Epithelial cell of esophagus (primary cell): ENCODE measurements at regions not wholly inside any gene's neighbourhood (a gene's known extent, or its start where the extent isn't known, plus 50 kb on each side); places are given as distances from the start of the nearest gene placed in this dataset.

Experiments
- DNase-seq: peaks from one replicate; pipeline ENCODE4 v3.0.0; 2010; ENCODE audit warnings: low read depth
- H3K4me3 ChIP-seq: 2 replicates; pipeline ENCODE4 v1.5.1; 2011; ENCODE audit warnings: mild to moderate bottlenecking, low read length, control low read depth
- TF ChIP-seq, protein P1 (sequence below): IDR thresholded peaks from 2 replicates; pipeline ENCODE4 v1.5.1; 2011; ENCODE audit warnings: low read depth, mild to moderate bottlenecking, low read length, control low read depth, inconsistent platforms; ENCODE audit not compliant: insufficient read depth; ENCODE audit errors: missing control alignments

DNA sequence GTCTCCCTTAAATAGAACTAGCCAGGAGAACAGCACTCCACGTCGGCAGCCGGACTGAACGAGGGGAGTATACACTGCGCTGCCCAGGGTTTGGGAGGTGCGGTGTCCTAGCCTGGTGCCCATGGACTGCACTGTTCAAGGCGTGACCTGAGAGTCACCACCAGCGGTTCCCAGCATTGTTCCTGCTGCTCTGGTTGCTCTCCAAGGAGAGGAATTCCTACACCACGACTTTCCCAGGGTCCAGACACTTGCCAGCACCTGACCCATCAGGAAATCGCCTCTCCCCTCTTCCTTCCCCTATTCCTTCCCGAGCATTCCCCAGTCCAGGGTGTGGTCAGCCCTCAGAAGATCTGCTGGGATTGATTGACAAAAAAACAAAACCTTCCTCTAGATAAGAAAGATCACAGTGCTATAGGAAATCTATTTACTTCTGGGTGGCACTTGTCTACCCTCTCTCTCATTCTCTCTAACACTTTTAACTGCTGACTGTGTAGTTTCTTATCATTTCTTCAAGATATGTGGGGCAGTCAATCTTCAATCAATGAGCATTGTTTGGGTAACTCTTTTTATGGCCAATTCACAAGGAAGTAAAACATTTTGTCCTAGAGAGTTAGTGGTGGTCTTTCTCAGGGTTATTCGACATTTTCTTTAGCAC is 297.8 kb upstream of the ACTBL2 start:
- TF ChIP-seq, protein P1, sequence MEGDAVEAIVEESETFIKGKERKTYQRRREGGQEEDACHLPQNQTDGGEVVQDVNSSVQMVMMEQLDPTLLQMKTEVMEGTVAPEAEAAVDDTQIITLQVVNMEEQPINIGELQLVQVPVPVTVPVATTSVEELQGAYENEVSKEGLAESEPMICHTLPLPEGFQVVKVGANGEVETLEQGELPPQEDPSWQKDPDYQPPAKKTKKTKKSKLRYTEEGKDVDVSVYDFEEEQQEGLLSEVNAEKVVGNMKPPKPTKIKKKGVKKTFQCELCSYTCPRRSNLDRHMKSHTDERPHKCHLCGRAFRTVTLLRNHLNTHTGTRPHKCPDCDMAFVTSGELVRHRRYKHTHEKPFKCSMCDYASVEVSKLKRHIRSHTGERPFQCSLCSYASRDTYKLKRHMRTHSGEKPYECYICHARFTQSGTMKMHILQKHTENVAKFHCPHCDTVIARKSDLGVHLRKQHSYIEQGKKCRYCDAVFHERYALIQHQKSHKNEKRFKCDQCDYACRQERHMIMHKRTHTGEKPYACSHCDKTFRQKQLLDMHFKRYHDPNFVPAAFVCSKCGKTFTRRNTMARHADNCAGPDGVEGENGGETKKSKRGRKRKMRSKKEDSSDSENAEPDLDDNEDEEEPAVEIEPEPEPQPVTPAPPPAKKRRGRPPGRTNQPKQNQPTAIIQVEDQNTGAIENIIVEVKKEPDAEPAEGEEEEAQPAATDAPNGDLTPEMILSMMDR = no peak
- no peak for DNase-seq
- H3K4me3 ChIP-seq = no peak overlapping the region

DNA sequence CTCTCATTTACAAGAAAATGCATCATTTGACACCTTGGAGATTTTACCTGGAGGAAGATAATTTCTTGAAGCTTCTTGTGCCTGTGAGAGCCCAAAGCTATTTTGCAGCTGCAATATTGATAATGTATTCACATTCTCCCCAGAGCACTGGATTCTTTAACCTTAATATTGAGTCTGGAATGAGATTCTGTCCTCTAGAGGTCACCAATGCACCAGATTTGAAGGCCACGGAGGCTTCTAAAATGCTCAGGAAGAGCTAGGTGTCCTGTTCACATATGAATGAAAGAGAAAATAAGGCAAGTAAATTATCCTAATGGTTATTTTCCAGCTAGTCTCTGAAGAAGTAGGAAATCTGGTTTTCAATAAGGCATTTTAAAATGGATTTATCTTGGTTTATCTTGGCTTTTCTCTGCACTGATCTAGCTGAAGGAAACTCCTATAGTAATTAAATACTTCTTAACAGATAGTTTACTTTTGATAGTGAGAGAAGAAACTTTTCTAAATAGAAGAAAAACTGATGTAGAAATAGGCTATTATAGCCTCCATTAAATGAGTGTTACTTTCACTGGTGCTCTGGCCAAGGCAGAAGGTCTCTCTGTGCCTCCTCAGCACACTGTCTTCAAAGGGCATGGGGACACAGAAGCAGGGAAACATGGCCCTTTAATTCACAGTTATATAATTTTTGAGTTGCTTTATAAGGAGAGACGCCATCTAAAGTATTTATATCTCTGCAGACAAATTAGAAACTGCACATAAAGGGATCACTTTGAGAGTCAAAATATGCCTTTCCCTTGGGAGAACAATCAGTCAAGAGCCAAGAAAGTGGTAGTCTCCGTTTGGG is 297.0 kb upstream of the ACTBL2 start:
- no peak overlapping the region for H3K4me3 ChIP-seq
- TF ChIP-seq, protein P1 = peak; percentile 71
- peak; percentile 80 for DNase-seq

DNA sequence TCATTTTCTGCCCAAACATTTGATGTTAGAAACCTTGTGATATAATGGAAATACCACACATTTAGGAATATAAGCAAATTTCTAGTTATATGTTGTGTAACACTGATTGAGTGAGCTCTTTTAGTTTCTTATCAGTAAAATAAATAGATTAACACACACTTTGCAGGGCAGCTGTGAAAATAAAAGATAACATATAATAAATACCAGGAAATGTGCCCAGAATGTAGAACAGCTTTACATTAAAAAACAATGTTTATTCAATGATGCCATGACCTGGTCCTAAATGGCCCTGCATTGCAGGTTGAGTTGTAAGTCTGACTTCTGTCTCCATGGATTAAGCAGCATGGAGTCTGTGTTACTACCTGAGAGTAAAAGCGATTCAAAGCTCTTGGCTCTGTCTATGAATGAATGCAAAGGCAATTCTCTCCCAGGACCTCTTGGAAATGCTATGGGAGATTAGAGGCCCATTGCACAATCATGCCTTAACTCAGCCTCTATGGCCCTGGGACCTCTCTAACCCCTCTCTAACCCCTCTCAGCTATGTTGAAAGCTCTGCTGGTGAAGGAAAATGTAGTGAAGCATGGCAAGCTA is 296.0 kb upstream of the ACTBL2 start:
- DNase-seq = no peak
- TF ChIP-seq, protein P1 = no peak
- H3K4me3 ChIP-seq = no peak overlapping the region

- no peak overlapping the region for H3K4me3 ChIP-seq
- DNase-seq = no peak
- TF ChIP-seq, protein P1 = no peak
These were observed 294.6 kb upstream of the ACTBL2 start for GRCh38 chr5:57777174-57777581.

- TF ChIP-seq, protein P1 = no peak
These were observed 293.4 kb upstream of the ACTBL2 start for GRCh38 chr5:57776035-57776434.

DNA sequence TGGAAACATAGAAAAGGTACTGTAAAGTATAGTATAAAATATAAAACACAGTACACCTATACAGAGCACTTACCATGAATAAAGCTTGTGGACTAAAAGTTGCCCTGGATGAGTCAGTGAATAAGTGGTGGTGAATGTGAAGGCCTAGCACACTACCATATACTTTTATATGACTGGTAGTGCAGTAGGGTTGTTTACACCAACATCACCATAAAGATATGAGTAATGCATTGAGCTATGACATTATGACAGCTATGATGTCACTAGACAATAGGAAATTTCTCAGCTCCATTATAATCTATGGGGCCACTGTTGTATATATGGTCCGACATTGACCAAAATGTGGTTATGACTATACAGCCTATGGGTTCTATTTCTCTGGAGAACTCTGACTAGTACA is 291.8 kb upstream of the ACTBL2 start:
- DNase-seq = no peak
- TF ChIP-seq, protein P1 = no peak

More at GRCh38 chr5:57776035-57776434, 293.4 kb upstream of the ACTBL2 start:
- no peak for DNase-seq
- no peak overlapping the region for H3K4me3 ChIP-seq

More for the DNA sequence above, 291.8 kb upstream of the ACTBL2 start:
- H3K4me3 ChIP-seq = no peak overlapping the region
